Activated T-cell treated with anti-CD3 and anti-CD28 coated beads, Interleukin-2, amount 50 U/mL, for 1 hour (primary cell): ENCODE measurements at regions not wholly inside any gene's neighbourhood (a gene's known extent, or its start where the extent isn't known, plus 50 kb on each side); places are given as distances from the start of the nearest gene placed in this dataset.

Experiments
- DNase-seq: peaks from one replicate; pipeline ENCODE4 v3.0.0-alpha.2; 2020

DNA sequence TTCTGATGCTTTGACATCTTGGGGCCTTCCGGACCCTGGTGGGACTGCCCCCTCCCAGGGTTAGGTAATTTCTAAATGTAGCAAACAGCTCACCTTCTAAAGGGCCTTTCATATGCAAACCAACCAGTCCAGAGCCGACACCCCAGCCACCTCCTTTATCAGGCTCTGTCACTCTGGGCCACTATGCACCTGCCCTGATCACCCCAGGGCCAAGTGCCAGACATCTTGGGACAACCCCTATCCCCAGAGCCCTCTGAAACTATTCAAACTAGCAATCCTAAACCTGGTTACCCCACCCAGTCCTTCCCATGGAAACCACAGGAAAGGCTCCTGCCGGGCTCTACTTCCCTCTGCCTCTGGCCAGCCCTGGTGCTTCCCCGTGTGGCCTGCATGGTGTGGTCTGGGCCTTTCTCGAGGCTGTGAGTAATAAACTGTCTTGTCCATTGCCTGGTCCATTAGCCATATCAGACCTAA lies 91.2 kb upstream of the TNRC6C start:
- no peak for DNase-seq

DNA sequence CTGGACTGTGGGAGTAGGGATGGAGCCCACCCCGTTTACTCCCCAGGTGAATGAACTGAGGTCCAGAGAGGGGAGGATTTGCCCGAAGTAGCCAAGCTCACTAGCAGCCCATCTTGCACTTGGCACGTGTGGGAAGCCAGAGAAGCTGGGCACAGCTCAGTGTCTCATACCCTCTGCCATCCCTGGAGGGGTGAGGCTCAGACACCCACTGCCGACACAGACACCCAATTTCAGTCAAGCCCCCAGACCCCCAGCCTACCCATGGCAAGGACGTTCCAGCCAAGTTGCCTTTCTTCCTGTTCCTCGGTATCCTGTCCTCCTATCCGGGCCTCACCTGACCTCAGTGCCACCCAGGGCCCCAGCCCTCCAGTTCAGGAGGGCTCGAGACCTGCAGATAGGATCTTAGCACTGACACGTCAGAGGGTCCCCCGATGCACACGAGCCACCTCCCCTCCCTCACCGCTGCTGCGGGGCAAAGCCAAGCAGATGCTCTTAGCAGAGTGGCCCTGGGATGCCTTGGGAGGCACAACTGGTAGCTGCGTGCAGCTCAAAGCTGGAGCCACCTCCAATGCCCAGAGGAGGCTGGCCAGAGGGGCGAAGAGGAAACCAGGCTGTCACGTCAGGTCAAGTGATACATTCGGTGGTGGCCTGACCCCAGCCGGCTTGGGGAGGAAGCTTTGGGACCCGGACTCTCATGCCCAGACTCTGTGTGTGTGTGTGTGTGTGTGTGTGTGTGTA lies 90.4 kb upstream of the TNRC6C start:
- DNase-seq: no peak

DNA sequence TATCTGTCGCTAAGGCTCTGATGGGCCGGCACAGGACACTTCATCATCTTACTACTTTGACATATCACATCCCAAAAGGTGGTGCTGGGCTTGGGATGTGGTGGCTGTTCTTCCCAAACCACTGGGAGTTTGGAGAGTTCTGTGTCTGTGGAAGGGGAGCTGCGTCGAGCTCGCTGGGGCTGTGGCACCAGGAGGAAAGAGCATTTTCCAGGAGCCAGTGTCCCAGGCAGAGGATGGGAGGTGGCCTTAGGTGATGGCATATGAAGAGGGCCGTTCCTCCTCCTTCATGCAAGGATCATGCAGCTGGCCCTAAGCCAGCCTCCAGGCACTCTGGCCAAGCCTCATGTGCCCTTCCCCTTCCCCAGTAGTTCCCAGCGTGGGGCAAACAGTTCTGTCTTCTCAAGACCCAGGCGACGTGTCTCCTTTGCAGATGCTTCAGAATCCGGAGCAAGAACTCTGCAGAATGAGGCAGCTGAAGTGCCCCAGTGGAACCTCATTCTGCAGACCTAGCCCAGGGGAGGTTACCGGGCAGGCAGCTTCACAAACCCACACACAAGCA lies 89.4 kb upstream of the TNRC6C start:
- DNase-seq: no peak

DNA sequence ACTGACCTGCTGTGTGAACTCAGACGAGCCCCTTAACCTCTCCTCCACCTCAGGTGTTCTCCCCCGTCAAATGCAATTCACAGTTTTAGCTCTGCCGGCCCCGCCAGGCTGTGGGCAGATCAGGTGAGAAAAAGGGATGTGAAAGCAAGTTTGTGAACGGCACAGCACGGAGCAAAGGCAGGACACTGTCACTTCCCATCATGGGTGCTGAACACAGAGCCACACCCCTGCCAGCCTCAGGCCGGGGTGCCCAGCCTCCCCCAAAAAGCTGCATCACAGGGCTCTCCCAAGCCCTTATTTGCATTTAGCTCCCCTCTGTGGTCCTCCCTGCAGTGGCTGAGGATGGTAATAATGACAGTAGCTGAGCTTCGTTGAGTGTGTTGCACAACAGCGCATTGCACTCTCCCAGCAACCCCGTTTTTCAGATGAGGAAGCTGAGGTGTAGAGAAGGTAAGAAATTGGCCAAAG lies 88.8 kb upstream of the TNRC6C start:
- DNase-seq: no peak

DNA sequence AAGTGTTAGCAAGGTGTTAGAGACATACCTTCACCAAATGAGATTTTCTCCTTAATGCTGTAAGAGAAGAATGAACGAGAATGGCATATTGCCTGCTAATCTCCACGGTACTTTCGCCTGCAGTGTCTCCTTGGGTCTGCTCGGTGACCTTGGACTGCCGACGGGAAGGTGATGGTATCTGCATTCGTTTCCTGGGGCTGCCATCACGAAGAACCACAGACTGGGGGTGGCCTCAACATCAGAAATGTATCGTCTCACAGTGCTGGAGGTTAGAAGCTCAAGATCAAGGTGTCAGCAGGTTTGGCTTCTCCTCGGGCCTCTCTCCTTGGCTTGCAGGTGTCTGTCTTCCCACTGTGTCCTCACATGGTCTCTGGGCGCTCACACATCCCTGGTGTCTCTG lies 86.3 kb upstream of the TNRC6C start:
- no peak for DNase-seq

DNA sequence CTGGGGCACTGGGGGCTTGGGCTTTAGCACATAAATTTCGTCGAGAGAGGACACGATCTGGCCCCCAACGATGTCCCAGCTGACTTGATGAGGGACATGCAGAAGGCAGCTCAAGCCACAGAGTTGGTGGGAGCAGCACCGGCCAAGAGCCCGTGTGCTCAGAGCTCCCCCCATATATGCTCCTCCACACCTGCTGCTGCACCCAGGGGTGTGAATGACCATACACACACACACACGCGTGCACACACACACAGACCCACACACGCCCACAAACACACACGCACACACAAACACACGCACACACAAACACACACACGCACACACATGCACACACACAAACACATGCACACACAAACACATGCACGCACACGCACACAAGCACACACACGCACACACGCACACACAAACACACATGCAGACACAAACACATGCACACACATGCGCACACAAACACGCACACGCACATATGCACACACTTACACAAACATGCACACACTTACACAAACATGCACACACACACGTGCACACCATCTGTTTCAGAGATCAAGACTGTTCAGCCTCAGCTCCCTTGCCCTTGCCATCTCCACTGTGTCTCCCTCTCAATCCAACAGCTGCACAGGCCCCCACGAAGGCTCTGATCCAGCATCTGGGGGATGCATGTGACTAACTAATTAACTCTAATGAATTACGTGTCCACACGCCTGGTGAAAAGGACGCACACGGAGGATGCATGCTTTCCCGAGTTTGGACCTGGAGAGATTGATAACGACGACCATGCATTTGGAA lies 85.6 kb upstream of the TNRC6C start:
- no peak for DNase-seq

DNA sequence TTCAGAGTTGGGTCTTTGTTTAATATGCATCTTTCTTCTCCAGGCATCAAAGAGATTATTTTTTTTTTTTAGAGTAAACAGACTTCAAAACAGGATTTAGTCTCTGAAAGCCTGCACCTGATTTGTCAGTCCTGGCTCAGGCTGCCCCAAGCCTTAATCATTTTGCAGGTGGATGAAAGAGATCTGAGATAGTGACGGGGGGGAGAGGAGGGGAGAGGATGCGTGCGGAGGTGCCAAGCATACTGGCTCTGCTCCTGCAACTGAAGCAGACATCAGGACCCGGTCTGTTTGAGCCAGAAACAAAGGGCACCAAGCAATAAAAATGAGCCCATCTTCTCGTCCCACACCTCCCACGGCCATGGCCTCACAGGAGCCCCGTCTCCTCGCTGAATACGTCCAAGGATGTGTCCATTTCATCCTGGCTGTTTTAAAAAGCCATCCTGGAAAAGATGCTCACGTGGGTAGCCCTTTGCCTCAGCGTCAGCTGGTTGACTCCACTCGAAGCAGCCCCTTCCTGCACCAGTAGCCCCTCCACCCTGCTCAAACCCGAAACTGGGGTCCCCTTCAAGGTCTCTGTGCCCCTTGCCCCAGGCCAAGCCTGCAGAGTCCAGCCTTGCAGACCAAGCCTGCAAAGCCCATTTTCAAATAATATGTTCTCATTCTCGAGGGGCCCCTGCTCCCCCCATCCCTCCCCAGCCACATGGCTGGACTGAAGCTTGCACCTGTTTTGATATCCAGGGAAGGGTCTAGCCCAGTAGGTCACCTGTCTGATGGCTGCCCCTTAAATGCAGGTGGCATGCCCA lies 84.8 kb upstream of the TNRC6C start:
- DNase-seq: no peak

DNA sequence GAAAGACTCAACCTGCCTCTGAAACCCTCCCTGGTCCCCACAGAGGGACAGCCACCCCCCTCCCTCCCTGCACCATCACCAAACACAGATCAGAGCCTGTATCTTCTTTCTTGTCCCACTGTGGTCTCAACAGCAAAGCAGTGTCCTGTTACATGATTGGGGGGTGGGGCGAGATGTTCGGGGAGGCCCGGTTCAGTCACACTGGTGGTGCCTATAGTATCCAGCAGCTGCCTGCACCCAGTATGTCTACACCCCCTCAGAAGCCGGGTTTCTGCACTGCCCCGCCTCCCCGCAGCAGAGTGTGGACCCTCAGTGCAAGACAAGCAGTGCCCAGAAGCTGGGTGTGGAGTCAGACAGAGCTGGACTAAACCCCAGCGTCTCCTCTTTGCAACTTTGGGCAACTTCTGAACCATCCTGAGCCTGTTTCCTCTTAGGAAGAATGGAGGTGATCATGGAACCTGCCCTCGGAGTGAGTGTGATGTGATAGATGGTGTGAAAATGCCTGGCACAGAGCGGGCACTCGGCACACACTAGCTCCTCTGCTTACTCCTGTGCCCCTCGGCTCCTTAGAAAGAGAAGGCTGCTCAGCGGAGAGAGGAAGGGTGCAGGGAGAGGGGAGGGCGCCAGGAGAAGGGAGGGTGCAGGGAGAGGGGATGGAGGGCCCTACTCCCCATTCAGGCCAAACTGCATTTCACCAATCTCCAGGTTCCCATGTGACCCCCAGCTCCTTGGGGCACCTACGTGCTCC lies 84.0 kb upstream of the TNRC6C start:
- no peak for DNase-seq

DNA sequence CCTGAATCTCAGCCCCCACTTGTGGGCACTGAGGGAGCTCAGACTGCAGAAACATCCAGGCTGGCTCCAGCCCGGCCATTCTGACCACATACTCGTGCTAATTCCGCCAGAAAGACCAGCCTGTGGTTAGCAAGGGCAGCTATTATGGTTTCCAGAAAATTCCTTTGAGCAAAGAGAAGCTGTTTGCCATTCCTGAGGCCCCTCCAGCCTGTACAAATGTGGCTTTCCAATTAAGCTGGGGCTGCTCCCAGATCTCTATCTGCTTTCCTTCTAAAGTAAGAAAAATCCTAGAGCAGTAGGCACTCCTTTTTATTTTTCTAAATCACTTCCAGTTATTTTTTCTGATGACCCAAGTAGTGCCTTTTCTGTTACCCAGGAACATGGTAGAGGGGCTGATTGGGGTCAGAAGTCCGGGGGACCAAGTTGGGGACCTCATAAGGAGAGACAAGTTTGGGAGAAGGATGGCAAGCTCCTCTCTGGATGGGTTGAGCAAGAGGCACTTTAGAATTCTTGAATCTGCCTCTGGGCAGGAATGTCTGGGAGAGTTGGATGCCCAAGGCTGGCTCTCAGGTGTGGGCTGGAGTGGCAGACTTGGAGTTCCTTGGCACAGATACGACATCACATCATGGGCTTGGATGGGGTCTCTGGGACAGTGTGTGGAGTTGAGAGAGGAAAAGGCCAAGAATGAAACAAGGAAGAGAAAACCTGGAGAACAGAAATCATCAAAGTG lies 83.3 kb upstream of the TNRC6C start:
- no peak for DNase-seq

DNA sequence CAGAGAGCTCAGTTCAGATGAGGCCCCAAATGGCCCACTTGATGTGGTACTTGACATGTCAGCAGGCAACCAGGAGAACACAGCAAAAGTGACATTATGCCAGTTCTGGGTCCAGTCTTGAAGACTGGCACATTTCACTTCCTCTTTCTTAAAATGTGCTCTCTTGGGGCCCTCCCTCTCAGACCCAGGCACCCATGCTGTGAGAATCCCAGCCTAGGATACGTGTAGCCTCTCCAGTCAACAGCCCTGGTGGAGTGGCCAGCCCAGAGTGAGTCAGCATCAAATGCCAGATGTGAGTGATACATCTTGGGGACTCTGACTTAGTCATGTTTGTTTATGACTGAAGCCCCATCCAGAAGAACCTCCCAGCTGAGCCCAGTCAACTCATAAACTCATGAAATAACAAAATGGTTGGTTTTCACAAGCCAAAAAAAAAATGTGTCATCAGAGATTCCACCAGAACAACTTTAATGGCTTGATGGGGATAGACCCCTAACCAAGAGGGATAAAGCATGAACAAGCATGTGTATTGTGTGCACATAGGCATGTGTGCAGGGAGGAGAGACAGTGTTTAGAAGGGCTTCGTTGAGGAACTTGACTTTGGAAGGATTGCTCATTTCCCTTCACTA lies 82.5 kb upstream of the TNRC6C start:
- DNase-seq: no peak

DNA sequence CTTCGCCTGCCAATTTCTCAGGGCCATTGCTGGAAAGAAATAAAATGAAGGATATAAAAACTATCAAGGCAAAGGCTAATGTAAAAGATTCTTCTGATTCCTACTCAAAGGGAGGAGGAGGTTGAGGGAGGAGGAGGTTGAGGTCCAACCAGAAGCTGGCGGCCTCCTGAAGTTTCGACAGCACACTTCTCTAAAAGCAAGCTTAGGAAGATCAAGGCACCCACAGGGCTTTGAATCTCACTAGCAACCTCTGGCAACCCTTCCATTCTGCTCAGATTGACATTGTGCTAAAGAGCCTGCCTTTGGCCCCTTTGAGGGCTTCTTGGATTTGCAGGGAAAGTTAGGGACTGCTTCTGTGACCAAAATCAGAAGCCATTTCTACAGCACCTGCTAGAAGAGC lies 81.5 kb upstream of the TNRC6C start:
- no peak for DNase-seq

DNA sequence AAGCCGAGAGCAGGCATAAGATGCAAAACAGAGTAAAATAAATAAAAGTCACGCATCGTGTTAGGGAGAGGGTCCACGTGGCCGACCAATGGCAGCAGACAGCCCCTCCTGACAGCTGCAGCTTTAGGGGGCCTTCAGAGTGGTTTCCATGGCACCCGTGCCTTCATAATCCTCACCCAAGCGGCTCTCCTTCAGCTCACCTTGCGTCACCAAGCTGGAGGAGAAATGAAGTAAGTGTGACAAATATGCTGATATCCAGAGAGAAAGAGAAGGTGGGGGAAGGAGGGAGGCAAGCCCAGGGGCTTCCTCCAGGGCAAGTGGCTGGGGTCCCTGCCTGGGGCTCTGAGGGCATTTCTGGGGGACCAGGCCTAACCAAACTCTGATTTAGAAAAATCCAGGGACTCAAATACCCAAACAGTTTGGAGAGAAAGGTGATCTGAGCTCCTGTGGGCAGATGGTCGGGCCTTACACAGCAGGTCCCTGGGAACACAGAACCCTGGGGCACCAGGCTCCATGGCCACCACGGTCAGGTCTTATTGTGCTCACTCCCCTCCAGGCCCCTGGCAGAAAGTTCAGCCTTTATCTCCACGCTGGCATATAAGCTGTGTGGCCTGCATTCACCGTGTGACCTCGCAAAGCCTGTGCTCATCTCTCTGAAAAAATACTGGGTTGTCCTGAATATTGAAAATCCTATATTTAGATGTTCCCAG lies 80.7 kb upstream of the TNRC6C start:
- no peak for DNase-seq

DNA sequence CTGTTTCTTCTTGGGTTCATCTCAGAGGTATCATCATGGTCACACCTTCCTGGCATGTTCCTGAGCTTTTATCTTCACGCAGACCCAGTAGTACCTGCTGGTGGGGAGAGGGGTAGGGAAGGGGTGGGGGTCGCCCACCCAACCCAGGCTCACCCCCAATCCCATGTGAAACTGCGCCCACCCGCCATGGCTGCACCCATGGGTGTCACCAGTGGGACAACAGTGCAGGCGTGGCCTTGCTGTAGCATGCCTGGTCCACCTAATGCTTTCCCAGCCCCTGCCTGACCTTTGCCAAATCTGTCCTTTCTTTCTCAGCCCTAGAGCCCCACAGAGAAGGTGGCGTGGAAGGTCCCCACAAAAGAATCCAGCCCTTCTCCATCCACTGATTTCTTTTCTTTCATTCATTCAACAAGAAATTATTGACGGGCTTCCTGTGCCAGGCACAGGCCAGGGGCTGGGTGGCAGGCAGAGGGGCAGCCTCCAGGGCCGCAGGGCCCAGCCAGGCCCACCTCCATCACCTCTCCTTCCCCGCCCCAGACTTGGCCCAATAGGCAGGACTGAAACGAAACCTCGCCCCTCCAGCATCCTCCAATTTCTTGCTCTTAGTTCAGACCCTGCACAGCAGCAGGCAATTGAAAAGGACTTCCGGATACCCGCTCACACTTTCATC lies 79.1 kb upstream of the TNRC6C start:
- DNase-seq: no peak

DNA sequence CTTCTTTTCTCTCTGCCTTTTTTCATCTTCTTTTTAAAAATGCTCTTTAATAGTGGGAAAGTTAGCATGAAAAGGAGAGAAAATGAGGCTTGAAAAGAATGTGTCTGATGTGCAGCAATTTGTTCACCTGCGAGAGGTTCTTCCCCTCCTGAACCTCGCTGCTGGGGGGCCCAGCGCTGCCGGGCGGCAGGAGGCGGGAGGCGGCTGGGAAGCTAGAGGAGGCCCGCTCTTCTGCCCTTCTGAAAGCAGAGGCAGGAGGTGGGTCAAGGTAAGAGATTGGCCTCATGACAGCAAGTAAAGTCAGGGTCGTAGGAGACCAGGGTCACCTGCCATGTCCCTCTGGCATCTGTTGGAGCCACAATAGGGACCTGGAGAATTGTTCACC lies 78.6 kb upstream of the TNRC6C start:
- DNase-seq: no peak

DNA sequence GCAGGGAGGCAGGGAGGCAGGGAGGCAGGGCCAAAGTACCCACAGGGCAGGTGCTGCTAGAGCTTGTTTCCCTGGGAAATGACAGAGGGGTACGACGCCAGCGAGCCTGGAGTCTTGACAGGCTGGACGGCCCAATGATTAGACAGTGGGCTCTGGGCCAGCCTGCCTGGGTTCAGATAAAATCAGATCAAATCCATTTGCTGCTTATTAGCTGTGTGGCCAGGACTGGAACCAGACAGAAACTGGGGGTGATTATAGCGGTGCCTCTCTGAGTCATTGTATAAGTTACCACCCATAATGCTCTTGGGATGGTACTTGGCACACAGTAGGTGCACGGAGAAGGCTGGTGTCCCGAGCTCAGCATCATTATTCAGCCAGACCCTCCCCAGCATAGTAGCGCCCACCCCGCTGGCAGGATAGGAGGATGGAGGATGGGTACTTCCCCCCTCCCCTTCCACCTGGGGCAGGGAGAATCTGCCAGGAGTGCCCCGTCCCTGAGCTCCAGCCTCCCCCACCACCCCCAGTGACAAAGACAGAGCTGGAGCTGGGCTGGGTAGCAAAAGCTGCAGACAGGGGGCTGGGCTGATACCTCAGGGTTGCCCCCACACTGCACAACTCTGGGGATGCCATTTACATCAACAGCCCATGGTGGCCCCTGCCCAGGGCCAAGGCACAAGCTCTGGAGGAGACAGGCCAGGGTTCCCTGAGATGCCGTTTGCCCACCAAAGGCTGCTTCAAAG lies 77.6 kb upstream of the TNRC6C start:
- no peak for DNase-seq

DNA sequence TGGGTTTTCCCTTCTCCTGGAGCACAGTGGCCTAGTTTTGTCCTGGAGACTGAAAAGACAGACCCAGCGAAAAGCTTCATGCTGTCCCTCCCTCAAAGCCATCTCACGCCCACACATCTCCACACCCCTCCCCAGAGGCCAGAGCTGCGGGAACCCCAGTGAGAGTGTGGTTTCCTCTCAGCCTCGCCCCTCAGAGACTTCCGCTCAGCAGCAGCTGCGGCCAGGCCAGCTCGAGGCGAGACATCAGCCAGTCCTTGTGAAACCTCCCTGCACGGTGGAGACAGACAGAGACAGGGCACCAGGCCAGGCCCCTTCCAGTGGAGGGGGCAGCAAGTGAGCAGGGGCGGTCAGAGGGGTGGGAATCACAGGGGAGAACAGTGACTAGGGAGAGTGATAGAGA lies 77.0 kb upstream of the TNRC6C start:
- peak; percentile 66 for DNase-seq

DNA sequence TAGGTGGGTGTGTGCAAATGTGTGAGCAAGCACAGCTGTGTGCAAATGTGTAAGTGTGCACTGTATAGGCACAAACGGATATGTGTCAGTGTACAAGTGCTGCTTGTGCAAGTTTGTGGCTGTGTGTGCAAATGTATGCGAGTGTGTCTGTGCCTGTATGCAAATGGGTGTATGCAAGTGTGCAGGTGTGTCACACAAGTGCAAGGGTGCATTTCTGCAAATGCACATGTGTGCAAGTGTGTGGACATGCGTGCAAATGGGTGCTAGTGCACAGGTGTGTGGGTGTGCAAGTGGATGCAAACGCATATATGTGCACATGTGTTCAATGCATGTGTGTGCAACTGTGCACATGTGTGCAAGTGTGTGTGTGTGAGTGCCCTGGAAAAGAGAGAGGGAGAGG lies 76.5 kb upstream of the TNRC6C start:
- DNase-seq: no peak

DNA sequence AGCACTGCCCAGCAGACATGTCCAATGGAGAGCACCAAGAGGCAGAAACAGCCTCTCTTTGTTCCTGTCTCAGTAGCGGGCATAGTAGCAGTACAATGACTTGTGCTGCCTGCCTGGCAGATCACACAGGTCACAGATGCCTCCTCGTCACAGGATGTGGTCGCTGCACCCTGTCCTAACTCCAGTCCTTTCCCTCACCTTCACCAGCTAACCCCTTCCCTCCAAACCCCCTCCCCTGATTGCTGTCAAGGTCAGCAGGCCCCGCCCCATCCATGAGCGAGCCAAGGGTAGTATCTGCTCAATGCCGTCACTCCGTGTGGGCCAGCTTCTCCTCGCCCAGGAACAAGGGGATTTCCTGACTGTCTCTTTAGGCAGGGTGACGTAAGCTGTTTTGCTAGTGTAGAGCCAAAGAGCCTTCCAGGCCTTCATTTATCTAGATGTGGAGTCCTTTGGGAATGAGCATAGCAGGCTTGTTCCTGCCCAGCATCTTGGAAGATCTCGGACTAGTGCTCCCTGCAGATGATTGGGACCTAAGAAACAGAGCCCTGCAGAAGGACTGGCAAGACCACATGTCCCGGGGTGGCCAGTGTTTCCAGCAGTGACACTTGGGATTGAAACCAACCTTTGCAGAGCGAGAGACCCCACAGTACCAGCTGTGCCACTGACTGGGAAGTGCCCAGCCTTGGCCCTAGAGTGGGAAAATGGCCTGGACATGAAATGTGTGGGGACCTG lies 75.9 kb upstream of the TNRC6C start:
- peak; percentile 85 for DNase-seq
